Activated CD4-positive, alpha-beta T cell treated with anti-CD3 and anti-CD28 coated beads, Interleukin-2, Interleukin-6, amounts not matched to agents 100 ng/mL and 50 ng/mL, durations not matched to agents 16 hours and 8 hours (primary cell): ENCODE measurements at regions not wholly inside any gene's neighbourhood (a gene's known extent, or its start where the extent isn't known, plus 50 kb on each side); places are given as distances from the start of the nearest gene placed in this dataset.

ENCODE experiments used
- DNase-seq: peaks from one replicate; pipeline ENCODE4 v3.0.0-alpha.2; 2020

- no peak for DNase-seq
Measured at GRCh38 chrX:22396408-22396807, 123.7 kb downstream of the CBLL2 start.

DNA sequence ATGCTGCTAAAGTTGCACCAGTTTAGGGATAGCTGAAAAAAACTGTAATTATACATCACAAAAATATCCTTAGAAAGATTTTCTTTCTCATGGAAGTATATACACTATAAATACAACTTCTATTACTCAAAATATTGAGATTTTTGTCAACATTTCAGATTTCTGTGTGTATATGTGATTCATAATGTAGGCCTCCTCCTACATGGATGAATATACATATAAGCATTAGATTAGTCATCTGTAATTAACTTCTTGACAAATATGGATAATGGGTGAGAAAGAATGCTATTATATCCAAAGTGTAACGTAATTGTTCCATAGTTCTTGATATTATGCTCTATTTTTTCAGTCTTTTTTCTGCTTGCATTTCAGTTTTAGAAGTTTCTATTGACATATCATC lies 124.9 kb downstream of the CBLL2 start:
- no peak for DNase-seq

GRCh38 chrX:22399437-22400192 lies 126.9 kb downstream of the CBLL2 start:
- DNase-seq: no peak

GRCh38 chrX:22404297-22404696 lies 131.6 kb downstream of the CBLL2 start:
- no peak for DNase-seq

- DNase-seq: no peak
Measured at GRCh38 chrX:22406201-22406737, 133.6 kb downstream of the CBLL2 start.

DNA sequence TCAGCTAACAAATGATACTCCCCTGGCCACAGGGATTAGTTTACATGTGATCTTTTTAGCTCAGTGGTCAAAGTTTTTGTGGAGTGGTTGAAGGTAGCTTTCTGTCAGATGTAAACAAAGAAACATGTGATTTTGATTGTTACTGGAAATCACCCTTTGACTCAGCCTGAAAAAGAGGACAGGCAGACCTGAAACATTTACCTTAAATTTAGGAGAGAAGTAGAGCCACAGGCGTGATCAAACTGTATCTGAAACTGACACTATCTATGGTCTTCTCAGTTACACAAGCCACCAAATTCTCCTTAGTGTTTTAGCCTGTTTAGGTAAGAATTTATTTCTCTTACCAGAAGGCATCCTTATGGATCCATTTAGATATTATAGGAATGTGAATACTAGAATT lies 136.7 kb downstream of the CBLL2 start:
- DNase-seq: no peak

DNA sequence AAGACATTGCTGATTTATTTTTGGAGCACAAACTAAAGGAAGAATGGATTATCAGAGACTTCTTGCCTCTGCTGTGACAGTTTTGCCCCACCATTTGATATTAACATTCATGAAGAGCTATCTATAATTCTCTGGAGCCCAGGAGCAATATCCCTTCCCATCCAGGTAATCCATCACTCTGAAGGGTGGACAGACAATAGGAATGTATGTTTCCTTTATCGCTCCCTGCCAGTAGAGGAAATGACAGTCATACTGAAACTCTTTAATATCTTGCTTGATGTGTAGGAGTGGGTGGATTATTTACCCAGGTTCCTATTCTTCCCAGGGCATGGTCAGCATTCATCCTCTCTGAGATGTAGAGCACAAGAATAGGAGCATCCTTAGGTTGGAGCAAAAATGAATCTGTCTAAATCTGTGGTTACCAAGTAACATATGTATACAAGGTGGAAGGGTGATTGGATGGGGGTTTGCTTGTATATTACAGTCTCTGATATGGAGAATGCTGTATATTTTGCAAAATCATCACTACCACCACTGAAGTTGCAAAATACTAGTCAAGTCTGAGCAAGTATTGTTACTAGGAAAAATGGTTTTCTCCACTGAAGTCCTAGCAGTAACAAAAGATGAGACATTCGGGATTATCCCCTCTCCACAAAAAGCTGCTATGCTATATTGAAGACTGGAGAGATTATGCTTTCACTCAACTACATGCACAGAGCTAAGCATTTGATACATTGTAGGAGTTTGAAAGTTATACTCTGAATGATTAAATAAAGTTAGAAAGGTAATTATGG lies 151.6 kb downstream of the CBLL2 start:
- DNase-seq: no peak

DNA sequence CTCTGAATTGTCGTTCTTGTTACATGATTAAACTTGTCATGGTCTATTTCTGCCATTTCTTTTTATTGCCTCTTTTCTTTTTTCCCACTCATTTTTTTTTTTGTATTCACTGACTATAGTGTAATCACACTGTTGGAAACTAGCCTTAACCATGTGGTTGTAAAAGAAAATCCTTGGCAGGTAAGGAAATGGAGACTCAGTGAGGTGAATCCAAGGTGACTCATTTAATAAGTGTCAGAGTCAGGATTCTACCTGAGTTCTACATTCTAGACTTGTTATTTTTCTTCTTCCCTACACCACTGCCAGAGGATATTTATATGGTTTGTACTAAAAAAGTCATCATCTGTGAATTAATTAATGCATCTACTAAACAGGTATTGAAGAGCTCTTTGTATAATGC lies 152.2 kb downstream of the CBLL2 start:
- DNase-seq: no peak

DNA sequence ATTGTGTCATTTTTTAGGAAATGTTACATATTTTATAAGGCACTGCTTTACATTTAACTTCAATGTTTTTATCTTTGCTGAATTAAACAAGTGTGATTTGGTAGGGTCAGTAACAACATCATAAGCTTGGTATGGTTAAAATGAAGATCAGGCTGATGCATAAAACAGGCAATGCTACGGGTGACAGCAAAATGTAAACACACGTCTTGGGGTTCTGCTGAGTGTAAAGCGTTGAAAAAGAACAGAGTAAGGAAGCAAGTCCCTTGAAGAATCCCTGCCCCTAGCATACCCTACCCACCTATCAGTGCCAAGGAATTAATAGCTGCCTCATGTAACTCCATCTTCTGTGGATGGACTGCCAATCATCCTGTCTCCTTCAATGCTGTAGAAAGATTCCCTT lies 157.0 kb downstream of the CBLL2 start:
- DNase-seq: no peak

- no peak for DNase-seq
Measured at GRCh38 chrX:22430701-22431100, 158.0 kb downstream of the CBLL2 start.

DNA sequence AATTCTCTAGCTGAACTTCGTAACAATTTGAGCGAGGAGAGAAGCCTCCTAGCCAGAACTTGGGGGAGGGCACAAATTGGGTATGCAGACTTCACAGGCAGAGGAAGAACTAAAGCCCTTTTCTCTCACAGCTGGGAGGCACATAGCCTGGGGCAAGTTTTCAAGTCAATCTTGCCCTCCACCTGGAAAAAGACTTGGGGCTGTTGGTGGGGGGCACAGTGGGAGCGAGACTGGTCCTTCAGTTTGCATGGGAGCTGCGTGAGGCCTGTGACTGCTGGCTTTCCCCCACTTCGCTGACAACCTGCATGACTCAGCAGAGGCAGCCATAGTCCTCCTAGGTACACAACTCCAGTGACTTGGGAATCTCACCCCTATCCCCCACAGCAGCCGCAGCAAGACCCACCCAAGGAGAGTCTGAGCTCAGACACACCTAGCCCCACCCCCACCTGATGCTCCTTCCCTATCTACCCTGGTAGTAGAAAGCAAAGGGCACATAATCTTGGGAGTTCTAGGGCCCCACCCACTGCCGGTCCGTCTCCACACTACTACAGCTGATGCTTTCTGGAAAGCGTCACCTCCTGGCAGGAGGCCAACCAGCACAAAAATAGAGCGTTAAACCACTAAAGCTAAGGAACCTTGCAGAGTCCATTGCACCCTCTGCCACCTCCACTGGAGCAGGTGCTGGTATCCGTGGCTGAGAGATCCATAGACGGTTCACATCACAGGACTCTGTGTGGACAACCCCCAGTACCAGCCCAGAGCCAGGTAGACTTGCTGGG lies 160.8 kb downstream of the CBLL2 start:
- no peak for DNase-seq

- DNase-seq: no peak
Measured at GRCh38 chrX:22445880-22446279, 173.2 kb downstream of the CBLL2 start.

DNA sequence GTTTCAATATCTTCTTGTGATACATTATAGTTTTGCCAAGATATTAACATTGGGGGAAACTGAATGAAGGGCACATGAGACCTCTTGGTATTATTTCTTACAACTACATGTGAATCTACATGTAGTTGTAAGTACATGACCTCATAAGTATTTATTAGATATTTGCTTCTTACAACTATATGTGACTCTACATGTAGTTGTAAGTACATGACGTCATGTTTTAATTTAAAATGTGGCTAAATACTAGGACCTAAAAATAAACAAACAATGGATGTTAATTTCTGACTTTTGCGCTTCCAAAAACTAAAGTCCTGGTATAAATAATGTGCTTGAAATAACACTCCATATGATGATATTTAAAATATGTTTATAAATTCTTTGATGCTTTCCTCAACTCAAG lies 190.2 kb downstream of the CBLL2 start:
- no peak for DNase-seq

DNA sequence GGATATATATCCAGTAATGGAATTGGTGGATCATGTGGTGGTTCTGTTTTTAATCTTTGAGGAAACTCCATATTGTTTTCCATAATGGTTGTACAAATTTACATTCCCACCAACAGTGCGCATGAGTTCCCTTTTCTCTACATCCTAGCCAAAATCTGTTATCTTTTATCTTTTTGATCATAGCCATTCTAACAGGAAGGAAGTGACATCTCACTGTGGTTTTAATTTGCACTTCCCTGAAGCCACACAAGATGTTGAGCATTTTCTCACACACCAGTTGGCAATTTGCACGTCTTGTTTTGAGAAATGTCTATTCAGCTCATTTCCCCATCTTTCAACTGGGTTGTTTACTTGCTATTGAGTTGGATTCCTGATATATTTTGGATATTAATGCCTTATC lies 194.9 kb downstream of the CBLL2 start:
- DNase-seq: no peak

DNA sequence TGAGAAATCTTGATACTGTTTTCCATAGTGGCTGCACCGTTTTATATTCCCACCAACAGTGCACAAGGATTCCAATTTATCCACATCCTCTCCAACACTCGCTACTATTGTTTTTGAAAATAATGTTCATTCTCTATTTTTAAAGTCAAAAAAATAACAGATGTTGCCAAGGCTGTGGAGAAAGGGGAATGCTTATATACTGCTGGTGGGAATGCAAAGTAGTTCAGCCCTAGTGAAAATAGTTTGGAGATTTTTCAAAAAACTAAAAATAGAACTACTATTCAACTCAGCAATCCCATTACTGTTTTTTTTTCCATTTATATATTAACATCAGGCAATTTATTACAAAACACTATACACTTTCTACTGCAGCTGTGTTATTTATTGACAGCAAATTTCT lies 208.7 kb downstream of the CBLL2 start:
- no peak for DNase-seq

GRCh38 chrX:22486296-22486695 lies 213.6 kb downstream of the CBLL2 start:
- DNase-seq: no peak

DNA sequence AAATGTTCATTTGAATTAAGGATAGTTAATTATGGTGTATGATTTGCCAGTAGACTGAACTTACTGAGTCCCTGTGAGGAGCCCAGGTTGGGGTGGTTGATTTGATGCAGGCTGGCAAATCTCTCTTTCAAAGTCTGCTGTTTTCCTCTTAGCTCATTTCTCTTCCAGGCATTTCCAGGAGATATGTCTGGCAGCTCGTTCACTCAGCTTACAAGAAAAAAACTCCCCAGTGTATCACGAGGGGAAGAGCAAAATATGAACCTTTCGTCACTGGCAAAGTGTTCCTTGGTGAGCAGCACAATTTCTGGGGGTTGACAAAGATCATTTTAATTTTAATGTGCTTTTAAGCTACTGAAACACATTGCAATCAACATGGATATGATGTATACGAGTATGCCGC lies 244.2 kb downstream of the CBLL2 start:
- no peak for DNase-seq

GRCh38 chrX:22520128-22520828 lies 247.6 kb downstream of the CBLL2 start:
- peak; percentile 8 for DNase-seq

- DNase-seq: peak; percentile 31
Measured at GRCh38 chrX:22526339-22526738, 253.6 kb downstream of the CBLL2 start.

- no peak for DNase-seq
Measured at GRCh38 chrX:22527302-22527701, 254.6 kb downstream of the CBLL2 start.

DNA sequence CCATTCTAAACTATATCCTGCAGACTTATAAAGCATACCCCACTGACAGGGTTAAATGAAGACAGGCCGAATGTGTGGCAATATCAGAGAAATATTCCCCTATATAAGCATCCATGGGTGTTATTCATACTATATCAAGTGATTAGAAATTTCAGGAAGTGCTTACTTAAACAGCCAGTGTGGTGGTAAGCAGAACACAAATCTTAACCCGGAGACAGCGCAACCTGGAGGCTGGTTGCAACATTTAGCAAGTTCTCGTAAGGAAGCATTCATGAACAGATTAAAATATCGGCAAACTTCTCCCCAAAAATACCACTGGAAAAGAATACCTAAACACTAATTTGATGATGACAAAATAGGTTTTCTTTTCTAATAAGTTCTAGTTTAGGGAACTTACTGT lies 261.2 kb downstream of the CBLL2 start:
- DNase-seq: no peak

DNA sequence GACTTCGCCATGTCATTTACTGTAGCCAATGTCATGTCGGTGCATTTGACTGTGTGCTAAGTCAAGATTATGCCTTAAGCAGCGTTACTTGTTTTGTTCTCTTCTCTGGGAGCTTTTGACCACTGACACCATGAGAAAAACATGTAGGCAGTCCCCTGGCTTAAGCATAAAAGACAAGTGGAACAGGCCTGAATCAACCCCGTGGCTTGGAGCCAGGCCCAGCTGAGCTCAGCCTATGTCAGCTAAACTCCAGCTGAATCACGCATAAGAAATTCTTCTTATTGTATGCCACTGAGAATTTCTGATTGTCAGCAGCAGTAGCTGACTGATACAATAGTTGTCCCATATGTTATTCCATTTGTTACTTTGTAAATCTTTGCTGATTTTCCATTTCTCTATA lies 261.9 kb downstream of the CBLL2 start:
- DNase-seq: no peak
